ENCODE measurements at regions not wholly inside any gene's neighbourhood (a gene's known extent, or its start where the extent isn't known, plus 50 kb on each side); places are given as distances from the start of the nearest gene placed in this dataset.
"Not testable (repeated sequence)": the region's sequence is repeated elsewhere in the genome, so short reads cannot be mapped to it uniquely, and the experiment has no call there.

DNA sequence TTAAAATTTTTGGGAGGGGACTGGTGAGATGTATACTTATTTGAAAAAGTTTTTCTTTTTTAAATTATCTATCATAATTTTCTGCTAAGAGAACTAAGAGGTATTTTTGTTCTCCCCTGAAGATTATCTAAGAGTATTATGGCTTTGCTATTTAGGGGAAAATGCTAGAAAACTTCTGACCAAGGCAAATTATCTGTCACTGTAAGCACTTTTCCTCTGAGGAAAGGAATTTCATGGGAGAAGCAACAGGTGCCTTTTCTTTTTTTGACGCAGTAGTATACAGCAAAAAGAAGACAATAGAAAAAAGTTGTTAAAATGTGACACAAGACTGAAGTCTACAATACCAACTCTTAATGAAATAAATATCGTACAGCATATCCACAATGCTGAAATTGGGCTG, 201.6 kb upstream of the NANOGP8 start:
- no peak overlapping the region for H3K4me3 ChIP-seq (ENCODE audit: insufficient read length, low read depth)
- H3K27me3 ChIP-seq (ENCODE audit: insufficient read depth, insufficient read length) = no peaks in the 10 kb centered on the region
- TF ChIP-seq SUZ12 (IDR thresholded peaks at IDR 0.05; ENCODE audit: extremely low read depth, insufficient read depth, insufficient read length) = no peak
- TF ChIP-seq YY1 (IDR thresholded peaks at IDR 0.05; ENCODE audit: insufficient read depth, insufficient read length) = no peak
- no peak for TF ChIP-seq ZNF274 (IDR thresholded peaks at IDR 0.05; ENCODE audit: low read depth, low read length)
- no peak for DNase-seq (ENCODE audit: low read depth, low spot score)
- H3K4me1 ChIP-seq (ENCODE audit: insufficient read depth, insufficient read length) = no peaks in the 10 kb centered on the region
- no peaks in the 10 kb centered on the region; the same call in 1 of the 2 replicates for H3K9me3 ChIP-seq (ENCODE audit: insufficient read depth, low read length)
- no peak overlapping the region for H3K9ac ChIP-seq (ENCODE audit: insufficient read length, low read depth)
- no peaks in the 10 kb centered on the region for H3K36me3 ChIP-seq (ENCODE audit: insufficient read depth, insufficient read length, low read length)

DNA sequence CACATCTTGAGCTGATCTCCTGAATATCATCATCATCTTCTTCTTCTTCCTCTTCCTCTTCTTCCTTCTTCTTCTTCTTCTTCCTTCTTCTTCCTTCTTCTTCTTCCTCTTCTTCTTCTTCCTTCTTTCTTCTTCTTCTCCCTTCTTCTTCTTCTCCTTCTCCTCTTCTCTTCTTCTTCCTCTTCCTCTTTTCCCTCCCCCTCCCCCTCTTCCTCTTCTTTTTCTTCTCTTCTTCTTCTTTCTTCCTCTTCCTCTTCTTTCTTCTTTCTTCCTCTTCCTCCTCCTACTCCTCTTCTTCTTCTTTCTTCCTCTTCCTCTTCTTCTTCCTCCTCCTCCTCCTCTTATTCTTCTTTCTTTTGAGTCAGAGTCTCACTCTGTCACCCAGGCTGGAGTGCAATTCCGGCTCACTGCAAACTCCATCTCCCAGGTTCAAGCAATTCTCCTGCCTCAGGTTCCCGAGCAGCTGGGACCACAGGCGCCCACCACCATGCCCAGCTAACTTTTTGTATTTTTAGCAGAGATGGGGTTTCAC, 197.9 kb upstream of the NANOGP8 start:
- DNase-seq (ENCODE audit: low read depth, low spot score) = no peak
- no peaks in the 10 kb centered on the region for H3K36me3 ChIP-seq (ENCODE audit: insufficient read depth, insufficient read length, low read length)
- no peak overlapping the region for H3K4me3 ChIP-seq (ENCODE audit: insufficient read length, low read depth)
- peaks cover 9% of the 10 kb centered on the region; the same call in 1 of the 2 replicates for H3K9me3 ChIP-seq (ENCODE audit: insufficient read depth, low read length)
- H3K9ac ChIP-seq (ENCODE audit: insufficient read length, low read depth) = no peak overlapping the region
- no peaks in the 10 kb centered on the region for H3K27me3 ChIP-seq (ENCODE audit: insufficient read depth, insufficient read length)
- TF ChIP-seq YY1 (IDR thresholded peaks at IDR 0.05; ENCODE audit: insufficient read depth, insufficient read length) (no peak), ZNF274 (IDR thresholded peaks at IDR 0.05; ENCODE audit: low read depth, low read length) (no peak), SUZ12 (IDR thresholded peaks at IDR 0.05; ENCODE audit: extremely low read depth, insufficient read depth, insufficient read length) (no peak)
- H3K4me1 ChIP-seq (ENCODE audit: insufficient read depth, insufficient read length) = no peaks in the 10 kb centered on the region

DNA sequence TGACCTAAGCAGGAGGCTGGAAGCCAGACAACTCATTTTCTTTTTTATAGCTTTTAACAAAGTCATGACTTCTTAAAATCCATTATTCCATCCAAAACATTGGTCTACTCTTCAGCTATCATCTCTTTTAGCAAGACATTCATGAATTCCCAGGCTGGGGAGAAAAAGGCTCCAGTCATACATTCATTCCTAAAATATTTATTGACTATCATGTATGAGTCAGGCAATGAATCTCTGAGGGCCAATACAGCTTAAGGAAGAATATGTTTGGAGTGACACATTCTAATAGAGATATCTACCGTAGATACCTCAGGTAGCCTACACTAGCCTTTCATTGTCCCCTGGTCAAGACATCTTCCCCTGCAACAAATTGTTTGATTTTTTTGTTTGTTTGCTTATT, 196.4 kb upstream of the NANOGP8 start:
- Histone ChIP-seq H3K9me3 (ENCODE audit: insufficient read depth, low read length) (peaks cover 11% of the 10 kb centered on the region; the same call in 1 of the 2 replicates), H3K9ac (ENCODE audit: insufficient read length, low read depth) (no peak overlapping the region), H3K27me3 (ENCODE audit: insufficient read depth, insufficient read length) (no peaks in the 10 kb centered on the region), H3K4me3 (ENCODE audit: insufficient read length, low read depth) (no peak overlapping the region), H3K4me1 (ENCODE audit: insufficient read depth, insufficient read length) (no peaks in the 10 kb centered on the region), H3K36me3 (ENCODE audit: insufficient read depth, insufficient read length, low read length) (no peaks in the 10 kb centered on the region)
- no peak for TF ChIP-seq SUZ12 (IDR thresholded peaks at IDR 0.05; ENCODE audit: extremely low read depth, insufficient read depth, insufficient read length)
- TF ChIP-seq YY1 (IDR thresholded peaks at IDR 0.05; ENCODE audit: insufficient read depth, insufficient read length) = no peak
- TF ChIP-seq ZNF274 (IDR thresholded peaks at IDR 0.05; ENCODE audit: low read depth, low read length) = no peak
- DNase-seq (ENCODE audit: low read depth, low spot score) = no peak

DNA sequence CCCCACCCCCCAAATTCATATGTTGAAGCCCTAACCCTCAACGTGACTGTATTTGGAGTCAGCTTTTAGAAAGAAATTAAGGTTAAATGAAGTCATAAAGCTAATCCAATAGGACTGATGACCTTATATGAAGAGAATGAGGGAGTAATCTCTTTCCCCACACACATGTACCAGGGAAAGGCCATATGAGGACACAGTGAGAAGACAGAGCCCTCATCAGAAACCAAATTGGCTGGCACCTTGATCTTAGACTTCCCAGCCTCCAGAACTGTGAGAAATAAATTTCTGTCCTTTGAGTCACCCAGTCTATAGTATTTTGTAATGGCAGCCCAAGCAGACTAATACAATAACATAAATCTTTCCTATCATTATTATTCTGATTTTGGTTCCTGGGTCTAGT, 194.7 kb upstream of the NANOGP8 start:
- no peak for DNase-seq (ENCODE audit: low read depth, low spot score)
- Histone ChIP-seq H3K9me3 (ENCODE audit: insufficient read depth, low read length) (peaks cover 11% of the 10 kb centered on the region; the same call in 1 of the 2 replicates), H3K9ac (ENCODE audit: insufficient read length, low read depth) (no peak overlapping the region), H3K4me3 (ENCODE audit: insufficient read length, low read depth) (no peak overlapping the region), H3K4me1 (ENCODE audit: insufficient read depth, insufficient read length) (no peaks in the 10 kb centered on the region), H3K27me3 (ENCODE audit: insufficient read depth, insufficient read length) (no peaks in the 10 kb centered on the region), H3K36me3 (ENCODE audit: insufficient read depth, insufficient read length, low read length) (no peaks in the 10 kb centered on the region)
- TF ChIP-seq ZNF274 (IDR thresholded peaks at IDR 0.05; ENCODE audit: low read depth, low read length) = no peak
- no peak for TF ChIP-seq YY1 (IDR thresholded peaks at IDR 0.05; ENCODE audit: insufficient read depth, insufficient read length)
- TF ChIP-seq SUZ12 (IDR thresholded peaks at IDR 0.05; ENCODE audit: extremely low read depth, insufficient read depth, insufficient read length) = no peak

DNA sequence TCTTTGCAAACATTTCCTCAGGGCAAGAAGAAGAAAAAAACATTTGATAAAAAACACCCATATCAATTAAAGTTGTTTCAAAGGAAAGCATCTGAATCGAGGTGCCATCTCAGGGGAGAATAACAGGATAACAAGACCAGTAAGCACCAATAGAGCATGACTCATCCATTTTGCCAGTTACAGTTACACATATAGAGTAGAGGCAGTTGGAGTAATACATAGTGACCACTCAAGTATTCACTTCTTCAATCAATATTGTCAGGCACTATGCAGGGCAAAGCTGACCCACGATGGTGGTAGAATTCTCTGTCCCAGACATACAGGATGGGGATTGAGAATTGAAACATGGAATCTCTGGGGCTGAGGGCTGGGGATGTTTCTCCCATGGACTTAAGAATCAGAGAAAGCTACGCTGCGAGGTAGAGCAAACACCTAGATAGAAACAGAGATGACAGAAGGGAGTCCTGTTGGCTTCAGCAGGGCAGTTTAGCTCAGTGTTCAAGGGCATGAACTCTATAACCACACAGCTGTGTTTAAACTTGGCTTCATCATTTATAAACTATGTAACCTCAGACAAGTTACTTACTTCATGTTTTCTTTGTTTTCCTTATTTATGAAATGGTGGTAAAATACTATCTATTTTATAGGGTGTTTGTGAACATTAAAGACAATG, 186.4 kb upstream of the NANOGP8 start:
- H3K9me3 ChIP-seq (ENCODE audit: insufficient read depth, low read length) = no peaks in the 10 kb centered on the region
- TF ChIP-seq YY1 (IDR thresholded peaks at IDR 0.05; ENCODE audit: insufficient read depth, insufficient read length) (no peak), ZNF274 (IDR thresholded peaks at IDR 0.05; ENCODE audit: low read depth, low read length) (no peak)
- H3K27me3 ChIP-seq (ENCODE audit: insufficient read depth, insufficient read length) = no peaks in the 10 kb centered on the region
- no peaks in the 10 kb centered on the region for H3K4me1 ChIP-seq (ENCODE audit: insufficient read depth, insufficient read length)
- no peak for DNase-seq (ENCODE audit: low read depth, low spot score)
- H3K36me3 ChIP-seq (ENCODE audit: insufficient read depth, insufficient read length, low read length) = no peaks in the 10 kb centered on the region
- no peak overlapping the region for H3K9ac ChIP-seq (ENCODE audit: insufficient read length, low read depth)
- H3K4me3 ChIP-seq (ENCODE audit: insufficient read length, low read depth) = no peak overlapping the region

DNA sequence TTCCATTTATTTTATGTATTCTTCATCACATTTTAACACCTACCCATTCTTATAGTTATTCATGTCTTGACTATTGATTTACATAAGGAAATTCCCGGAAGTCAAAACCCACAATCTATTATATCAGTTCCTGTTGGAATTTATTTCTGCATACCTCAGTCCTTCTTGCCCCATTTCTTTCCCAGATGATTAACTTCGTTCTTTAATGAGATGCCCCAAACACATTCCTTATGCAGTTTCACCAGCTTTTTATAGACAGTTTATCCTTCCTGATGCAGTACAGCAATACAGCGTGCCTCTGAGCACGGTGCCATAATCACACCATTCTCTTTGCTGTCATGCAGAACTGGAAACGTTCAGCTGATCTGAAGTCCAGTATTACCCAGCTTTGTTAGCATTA, 175.8 kb upstream of the NANOGP8 start:
- H3K9ac ChIP-seq (ENCODE audit: insufficient read length, low read depth) = no peak overlapping the region
- no peak for DNase-seq (ENCODE audit: low read depth, low spot score)
- no peak overlapping the region for H3K4me3 ChIP-seq (ENCODE audit: insufficient read length, low read depth)
- H3K36me3 ChIP-seq (ENCODE audit: insufficient read depth, insufficient read length, low read length) = no peaks in the 10 kb centered on the region
- H3K4me1 ChIP-seq (ENCODE audit: insufficient read depth, insufficient read length) = no peaks in the 10 kb centered on the region
- no peaks in the 10 kb centered on the region for H3K9me3 ChIP-seq (ENCODE audit: insufficient read depth, low read length)
- no peak for TF ChIP-seq SUZ12 (IDR thresholded peaks at IDR 0.05; ENCODE audit: extremely low read depth, insufficient read depth, insufficient read length)
- no peak for TF ChIP-seq YY1 (IDR thresholded peaks at IDR 0.05; ENCODE audit: insufficient read depth, insufficient read length)
- TF ChIP-seq ZNF274 (IDR thresholded peaks at IDR 0.05; ENCODE audit: low read depth, low read length) = no peak
- no peaks in the 10 kb centered on the region for H3K27me3 ChIP-seq (ENCODE audit: insufficient read depth, insufficient read length)

DNA sequence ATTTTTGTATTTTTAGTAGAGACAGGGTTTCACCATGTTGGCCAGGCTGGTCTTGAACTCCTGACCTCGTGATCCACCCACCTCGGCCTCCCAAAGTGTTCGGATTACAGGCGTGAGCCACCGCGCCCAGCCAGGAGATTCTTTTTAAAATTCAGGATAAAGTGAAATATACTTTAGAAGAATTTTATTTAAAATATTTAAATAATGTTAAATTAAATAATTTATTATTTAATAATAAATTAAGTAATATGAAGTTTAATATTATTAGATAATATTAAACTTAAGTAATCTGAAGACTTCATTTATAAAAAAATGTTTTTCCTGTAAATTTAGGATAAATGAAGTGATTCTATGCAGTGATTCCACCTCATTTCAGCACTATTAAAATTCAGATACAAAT, 175.2 kb upstream of the NANOGP8 start:
- not testable (repeated sequence) for H3K9ac ChIP-seq (ENCODE audit: insufficient read length, low read depth); H3K4me1 ChIP-seq (ENCODE audit: insufficient read depth, insufficient read length); H3K9me3 ChIP-seq (ENCODE audit: insufficient read depth, low read length); H3K36me3 ChIP-seq (ENCODE audit: insufficient read depth, insufficient read length, low read length); H3K4me3 ChIP-seq (ENCODE audit: insufficient read length, low read depth); DNase-seq (ENCODE audit: low read depth, low spot score); H3K27me3 ChIP-seq (ENCODE audit: insufficient read depth, insufficient read length)
